H1 (cell line): ENCODE measurements at regions not wholly inside any gene's neighbourhood (a gene's known extent, or its start where the extent isn't known, plus 50 kb on each side); places are given as distances from the start of the nearest gene placed in this dataset.

ENCODE experiments used
- CTCF ChIA-PET: fragments of 300-600 bp; sonication (Branson Sonifier 250); formaldehyde crosslinking; loops from one replicate; lab custom pipeline; 2021; ENCODE audit not compliant: partially characterized antibody; lab: Charles Lee
- POLR2A ChIA-PET: fragments of 300-600 bp; sonication (Branson Sonifier 250); formaldehyde crosslinking; loops from one replicate; lab custom pipeline; 2021; ENCODE audit warnings: inconsistent platforms; ENCODE audit not compliant: partially characterized antibody; lab: Charles Lee
- DNase-seq, 2 experiments: peaks; one replicate each; pipeline versions ENCODE4 v3.0.0 to v3.0.0-alpha.2; 2010 to 2022; ENCODE audit warnings: low spot score in 2 of 2, low read depth in 1 of 2, mixed read lengths in 1 of 2
- FAIRE-seq: peaks from 2 replicates; lab custom pipeline; 2011; peaks lifted over from hg19 to GRCh38; lab: Jason Lieb, UNC
- H2AFZ ChIP-seq: 2 replicates; pipeline ENCODE4 v1.8.1; 2012; ENCODE audit warnings: low read length, inconsistent platforms
- H2AK5ac ChIP-seq: 2 replicates; pipeline ENCODE4 v1.6.1; 2013; ENCODE audit warnings: low read depth, low read length
- H2BK120ac ChIP-seq: replicated peaks from 2 replicates; pipeline ENCODE3; 2013; ENCODE audit warnings: low read depth, low read length, inconsistent platforms
- H2BK12ac ChIP-seq: 2 replicates; pipeline ENCODE4 v1.6.1; 2013; ENCODE audit warnings: low read depth, low read length
- H2BK15ac ChIP-seq: 2 replicates; pipeline ENCODE4 v1.6.1; 2013; ENCODE audit warnings: low read length
- H2BK20ac ChIP-seq: 2 replicates; pipeline ENCODE4 v1.6.1; 2013; ENCODE audit warnings: low read length
- H2BK5ac ChIP-seq: 2 replicates; pipeline ENCODE4 v1.6.1; 2013; ENCODE audit warnings: low read depth, low read length
- H3K14ac ChIP-seq: 2 replicates; pipeline ENCODE4 v1.6.1; 2013; ENCODE audit warnings: inconsistent platforms; ENCODE audit not compliant: insufficient read length
- H3K18ac ChIP-seq: 2 replicates; pipeline ENCODE4 v1.6.1; 2013; ENCODE audit warnings: low read length; ENCODE audit errors: extremely low read depth
- H3K23ac ChIP-seq: 2 replicates; pipeline ENCODE4 v1.6.1; 2013; ENCODE audit warnings: inconsistent platforms; ENCODE audit not compliant: insufficient read length
- H3K23me2 ChIP-seq: 2 replicates; pipeline ENCODE4 v1.6.1; 2013; ENCODE audit warnings: low read depth, low read length
- H3K27ac ChIP-seq: 2 replicates; pipeline ENCODE4 v1.6.1; 2011; ENCODE audit warnings: low read depth, low read length, inconsistent platforms
- H3K27me3 ChIP-seq, 4 experiments: replicated peaks in 1 of 4; 1 replicate in 1 of 4; 2 replicates in 3 of 4; pipeline versions ENCODE4 v1.6.1 to v1.8.1; 2011 to 2013; ENCODE audit warnings: low read length in 3 of 4, mild to moderate bottlenecking in 3 of 4, inconsistent platforms in 2 of 4, mixed read lengths in 2 of 4, moderate library complexity in 1 of 4; ENCODE audit not compliant: control insufficient read depth in 3 of 4, insufficient read depth in 3 of 4; ENCODE audit errors: extremely low read depth in 1 of 4
- H3K36me3 ChIP-seq, 4 experiments: 2 replicates each; pipeline versions ENCODE4 v1.6.1 to v1.8.1; 2011 to 2013; ENCODE audit warnings: mild to moderate bottlenecking in 4 of 4, low read length in 3 of 4, moderate library complexity in 2 of 4, control low read depth in 1 of 4, inconsistent platforms in 1 of 4; ENCODE audit not compliant: insufficient read depth in 4 of 4, control insufficient read depth in 2 of 4
- H3K4ac ChIP-seq: replicated peaks from 2 replicates; pipeline ENCODE3; 2013; ENCODE audit warnings: low read length, low read depth, mixed read lengths, inconsistent platforms; ENCODE audit not compliant: insufficient read length
- H3K4me1 ChIP-seq, 4 experiments: replicated peaks in 1 of 4; 1 replicate in 1 of 4; 2 replicates in 3 of 4; pipeline versions ENCODE4 v1.6.1 to v1.8.1; 2011 to 2013; ENCODE audit warnings: low read length in 3 of 4, inconsistent platforms in 2 of 4, mixed read lengths in 1 of 4; ENCODE audit not compliant: insufficient read depth in 4 of 4, control insufficient read depth in 3 of 4
- H3K4me2 ChIP-seq, 2 experiments: 2 replicates each; pipeline versions ENCODE4 v1.6.1 to v1.8.1; 2011 to 2013; ENCODE audit warnings: low read depth in 2 of 2, low read length in 2 of 2, control low read depth in 1 of 2, inconsistent platforms in 1 of 2, mild to moderate bottlenecking in 1 of 2; ENCODE audit not compliant: insufficient read depth in 1 of 2
- H3K4me3 ChIP-seq, 4 experiments: fragments of 200-600, 300-600 bp in 1 of 4; sonication (generic), shearing (Covaris generic), sonication (Bioruptor Twin) in 1 of 4; 2 replicates each; pipeline versions ENCODE4 v1.5.1 to v1.8.1; 2011 to 2016; ENCODE audit warnings: low read length in 4 of 4, low read depth in 3 of 4, control low read depth in 2 of 4, inconsistent platforms in 2 of 4, mild to moderate bottlenecking in 2 of 4, mixed read lengths in 1 of 4, moderate library complexity in 1 of 4; ENCODE audit not compliant: insufficient read depth in 2 of 4; ENCODE audit errors: extremely low read depth in 1 of 4
- H3K56ac ChIP-seq: replicated peaks from 2 replicates; pipeline ENCODE3; 2013; ENCODE audit warnings: low read depth, mild to moderate bottlenecking, mixed read lengths, low read length, inconsistent platforms; ENCODE audit not compliant: insufficient read length
- H3K79me1 ChIP-seq: 2 replicates; pipeline ENCODE4 v1.6.1; 2013; ENCODE audit warnings: low read depth, low read length, control low read depth
- H3K79me2 ChIP-seq, 2 experiments: 2 replicates each; pipeline versions ENCODE4 v1.6.1 to v1.8.1; 2012 to 2013; ENCODE audit warnings: low read length in 2 of 2, mild to moderate bottlenecking in 2 of 2, inconsistent platforms in 1 of 2; ENCODE audit not compliant: insufficient read depth in 2 of 2, control insufficient read depth in 1 of 2
- H3K9ac ChIP-seq, 4 experiments: replicated peaks in 1 of 4; 1 replicate in 1 of 4; 2 replicates in 3 of 4; pipeline versions ENCODE4 v1.6.1 to v1.8.1; 2011 to 2013; ENCODE audit warnings: low read depth in 3 of 4, low read length in 3 of 4, control low read depth in 2 of 4, mild to moderate bottlenecking in 2 of 4, moderate library complexity in 2 of 4, inconsistent platforms in 1 of 4; ENCODE audit errors: extremely low read depth in 1 of 4
- H3K9me3 ChIP-seq, 2 experiments: 2 replicates each; pipeline versions ENCODE4 v1.6.1 to v1.8.1; 2012 to 2013; ENCODE audit warnings: mild to moderate bottlenecking in 2 of 2, moderate library complexity in 2 of 2, control low read depth in 1 of 2, inconsistent platforms in 1 of 2, low read depth in 1 of 2, low read length in 1 of 2, mixed read lengths in 1 of 2; ENCODE audit not compliant: insufficient read depth in 2 of 2
- H4K20me1 ChIP-seq, 2 experiments: replicated peaks in 1 of 2; 2 replicates each; pipeline versions ENCODE3 to v1.8.1; 2011 to 2013; ENCODE audit warnings: inconsistent platforms in 2 of 2, low read length in 2 of 2, mild to moderate bottlenecking in 1 of 2; ENCODE audit not compliant: insufficient read depth in 2 of 2, control insufficient read depth in 1 of 2
- H4K5ac ChIP-seq: 2 replicates; pipeline ENCODE4 v1.6.1; 2013; ENCODE audit warnings: low read length, low read depth, mixed read lengths, inconsistent platforms; ENCODE audit not compliant: insufficient read length
- H4K8ac ChIP-seq: 2 replicates; pipeline ENCODE4 v1.8.0; 2013; ENCODE audit warnings: mild to moderate bottlenecking, moderate library complexity, low read length, inconsistent platforms; ENCODE audit not compliant: insufficient read depth; ENCODE audit errors: extremely low read depth
- H4K91ac ChIP-seq: replicated peaks from 2 replicates; pipeline ENCODE3; 2013; ENCODE audit warnings: low read length, mixed read lengths, inconsistent platforms; ENCODE audit not compliant: insufficient read length
- ASH2L ChIP-seq: fragments of 200-600, 300-600 bp; sonication (generic); IDR thresholded peaks from one replicate; pipeline ENCODE4 v1.7.1; 2017; ENCODE audit warnings: low read length
- EP300 ChIP-seq, 2 experiments: IDR thresholded peaks; 1 replicate in 1 of 2; 2 replicates in 1 of 2; pipeline ENCODE4 v1.6.1; 2011 to 2012; ENCODE audit warnings: low read depth in 2 of 2, low read length in 2 of 2, mild to moderate bottlenecking in 2 of 2, borderline replicate concordance in 1 of 2, inconsistent platforms in 1 of 2, moderate library complexity in 1 of 2
- EZH2 ChIP-seq: fragments of 200-600 bp; sonication (generic); IDR thresholded peaks from 2 replicates; pipeline ENCODE4 v1.7.1; 2012; ENCODE audit warnings: low read depth, mild to moderate bottlenecking, moderate library complexity, low read length, inconsistent platforms; ENCODE audit not compliant: severe bottlenecking
- GABPA ChIP-seq: IDR thresholded peaks from 2 replicates; pipeline ENCODE4 v1.6.1; 2011; ENCODE audit warnings: mild to moderate bottlenecking, low read length, moderate library complexity, borderline replicate concordance; ENCODE audit not compliant: insufficient read depth
- GTF2F1 ChIP-seq: IDR thresholded peaks from 2 replicates; pipeline ENCODE4 v1.6.1; 2012; ENCODE audit warnings: low read depth, low read length, improper control_type of control experiment, borderline replicate concordance
- MAFK ChIP-seq: IDR thresholded peaks from 2 replicates; pipeline ENCODE4 v1.6.1; 2012; ENCODE audit warnings: low read depth, mild to moderate bottlenecking, improper control_type of control experiment, low read length
- MAX ChIP-seq: IDR thresholded peaks from 2 replicates; pipeline ENCODE4 v1.6.1; 2012; ENCODE audit warnings: inconsistent platforms
- NANOG ChIP-seq: IDR thresholded peaks from 2 replicates; pipeline ENCODE4 v1.6.1; 2011; ENCODE audit warnings: low read length, low read depth, mild to moderate bottlenecking, inconsistent platforms; ENCODE audit not compliant: insufficient read depth, poor library complexity, severe bottlenecking
- RFX5 ChIP-seq: IDR thresholded peaks from 2 replicates; pipeline ENCODE4 v1.6.1; 2011; ENCODE audit warnings: low read depth, low read length, improper control_type of control experiment, borderline replicate concordance
- SRF ChIP-seq: IDR thresholded peaks from 2 replicates; pipeline ENCODE4 v1.6.1; 2011; ENCODE audit warnings: mild to moderate bottlenecking, low read depth, low read length, moderate library complexity
- SUZ12 ChIP-seq: fragments of 200-600 bp; sonication (generic); IDR thresholded peaks from 2 replicates; pipeline ENCODE4 v1.6.1; 2012; ENCODE audit warnings: mild to moderate bottlenecking, inconsistent platforms, low read length, moderate library complexity, mixed read lengths
- TAF1 ChIP-seq: IDR thresholded peaks from 2 replicates; pipeline ENCODE4 v1.6.1; 2011; ENCODE audit warnings: mild to moderate bottlenecking, low read depth, low read length
- TCF12 ChIP-seq: IDR thresholded peaks from 2 replicates; pipeline ENCODE4 v1.6.1; 2011; ENCODE audit warnings: low read depth, mild to moderate bottlenecking, low read length
- TEAD4 ChIP-seq: IDR thresholded peaks from 2 replicates; pipeline ENCODE4 v1.6.1; 2012; ENCODE audit warnings: low read depth, low read length, inconsistent platforms, mixed read lengths
- WGBS, 2 experiments: shearing (Covaris generic) in 1 of 2; methylation state at CpG; one replicate each; pipeline versions ENCODE4 v1.1.6 to v1.1.7; 2013 to 2015; ENCODE audit warnings: low lambda C conversion rate in 2 of 2, mixed read lengths in 2 of 2, inconsistent platforms in 1 of 2, low coverage in 1 of 2, missing lambda C conversion rate in 1 of 2; ENCODE audit not compliant: insufficient replicate concordance in 2 of 2, insufficient coverage in 1 of 2, insufficient read length in 1 of 2; ENCODE audit errors: extremely low coverage in 1 of 2, missing lambda C conversion rate in 1 of 2; 5-methylcytosine and 5-hydroxymethylcytosine counted together

DNA sequence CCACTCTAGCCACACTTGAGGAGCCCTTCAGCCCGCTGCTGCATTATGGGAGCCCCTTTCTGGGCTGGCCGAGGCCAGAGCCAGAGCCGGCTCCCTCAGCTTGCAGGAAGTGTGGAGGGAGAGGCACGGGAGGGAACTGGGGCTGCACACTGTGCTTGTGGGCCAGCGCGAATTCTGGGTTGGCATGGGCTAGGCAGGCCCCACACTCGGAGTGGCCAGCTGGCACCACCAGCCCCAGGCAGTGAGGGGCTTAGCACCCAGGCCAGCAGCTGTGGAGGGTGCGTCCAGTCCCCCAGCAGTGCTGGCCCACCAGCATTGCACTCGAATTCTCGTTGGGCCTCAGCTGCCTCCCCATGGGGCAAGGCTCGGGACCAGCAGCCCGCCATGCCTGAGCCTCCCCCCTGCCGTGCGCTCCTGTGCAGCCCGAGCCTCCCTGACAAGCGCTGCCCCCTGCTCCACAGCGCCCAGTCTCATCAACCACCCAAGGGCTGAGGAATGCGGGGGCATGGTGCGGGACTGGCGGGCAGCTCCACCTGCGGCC lies 785.9 kb upstream of the TPTE start:
- Histone ChIP-seq H4K20me1 (no peaks in the 10 kb centered on the region), H3K56ac (no peak overlapping the region), H2BK120ac (no peak overlapping the region), H4K91ac (no peak overlapping the region), H3K4me1 (no peaks in the 10 kb centered on the region), H3K18ac (no peak overlapping the region), H3K79me2 (no peaks in the 10 kb centered on the region), H2BK12ac (no peak overlapping the region), H3K4me3 (no peak overlapping the region), H3K23ac (no peak overlapping the region), H3K23me2 (no peaks in the 10 kb centered on the region), H3K27me3 (no peaks in the 10 kb centered on the region), H3K4ac (no peak overlapping the region), H2AK5ac (no peak overlapping the region), H3K14ac (no peak overlapping the region), H3K9me3 (peaks cover 68 to 86% of the 10 kb centered on the region in 2 experiments), H3K27ac (no peak overlapping the region), H2BK20ac (no peak overlapping the region), H4K8ac (no peak overlapping the region), H3K9ac (no peak overlapping the region), H2AFZ (no peak overlapping the region), H4K5ac (no peak overlapping the region), H2BK15ac (no peak overlapping the region), H3K79me1 (no peaks in the 10 kb centered on the region), H3K4me2 (no peak overlapping the region), H3K36me3 (no peaks in the 10 kb centered on the region; a peak in 1 of 8 replicates), H2BK5ac (no peak overlapping the region)
- POLR2A ChIA-PET = no interaction called here
- FAIRE-seq (no peak), DNase-seq (no peak)
- CTCF ChIA-PET = no interaction called here
- WGBS, 2 experiments = 73% methylated on average over 21 of the region's 21 CpGs; no CpG with 5 or more reads in 1 of the 2 experiments
- TF ChIP-seq RFX5 (no peak), EP300 (IDR thresholded peaks at IDR 0.05; ENCODE audit: borderline replicate concordance in 1 of 2, low read depth in 2 of 2, low read length in 2 of 2) (no peak), GTF2F1 (no peak), TEAD4 (no peak), MAX (no peak), ASH2L (no peak), EZH2 (no peak), TAF1 (no peak), NANOG (no peak), GABPA (no peak), MAFK (no peak), SUZ12 (no peak), TCF12 (no peak), SRF (no peak)
